ENCODE measurements at regions not wholly inside any gene's neighbourhood (a gene's known extent, or its start where the extent isn't known, plus 50 kb on each side); places are given as distances from the start of the nearest gene placed in this dataset.

DNA sequence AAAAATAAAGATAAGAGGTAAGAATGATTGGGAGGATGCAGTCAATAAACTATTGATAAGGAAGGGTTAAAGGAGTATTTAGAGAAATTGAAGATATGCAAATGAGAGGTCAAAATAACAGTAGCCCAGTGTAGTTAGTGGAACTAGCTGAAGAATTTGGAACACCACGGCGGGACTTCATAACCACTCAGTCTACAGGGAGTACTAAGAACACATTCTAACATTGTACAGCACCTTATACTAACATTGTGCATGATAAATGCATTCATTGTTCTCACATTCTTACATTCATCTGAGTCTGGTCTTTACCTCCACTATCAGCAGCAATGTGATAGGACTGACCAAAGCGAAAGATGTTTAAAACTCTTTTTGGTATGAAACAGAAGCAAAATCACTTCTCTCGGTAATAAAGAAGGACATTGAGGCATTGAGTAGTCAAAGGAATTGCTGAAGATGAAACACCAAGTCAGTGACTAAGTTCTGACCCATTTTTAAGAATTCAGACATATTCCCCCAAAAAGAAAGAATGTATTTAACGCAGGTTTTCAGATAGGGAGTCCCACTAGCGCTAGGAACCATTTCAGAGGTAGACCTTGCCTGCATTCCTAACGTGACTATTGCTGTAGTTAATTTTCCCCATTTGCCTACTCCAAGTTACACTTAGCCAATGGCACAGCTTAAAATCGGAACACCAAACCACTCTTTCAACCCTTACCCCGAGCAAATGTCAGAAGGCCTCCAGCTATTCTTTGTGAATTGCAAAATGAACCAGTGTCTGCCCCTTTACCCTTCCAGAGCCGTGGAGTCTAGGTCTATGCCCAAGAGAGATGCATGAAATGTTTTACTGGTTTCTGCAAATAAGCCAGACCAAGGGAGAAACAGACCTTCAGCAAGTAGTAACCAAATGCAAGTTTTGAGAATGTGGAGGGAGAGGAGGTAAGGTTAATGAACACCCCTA lies 108.8 kb upstream of the IRF2BP2 start:
- DNase-seq (ENCODE audit: low spot score) = no peak

DNA sequence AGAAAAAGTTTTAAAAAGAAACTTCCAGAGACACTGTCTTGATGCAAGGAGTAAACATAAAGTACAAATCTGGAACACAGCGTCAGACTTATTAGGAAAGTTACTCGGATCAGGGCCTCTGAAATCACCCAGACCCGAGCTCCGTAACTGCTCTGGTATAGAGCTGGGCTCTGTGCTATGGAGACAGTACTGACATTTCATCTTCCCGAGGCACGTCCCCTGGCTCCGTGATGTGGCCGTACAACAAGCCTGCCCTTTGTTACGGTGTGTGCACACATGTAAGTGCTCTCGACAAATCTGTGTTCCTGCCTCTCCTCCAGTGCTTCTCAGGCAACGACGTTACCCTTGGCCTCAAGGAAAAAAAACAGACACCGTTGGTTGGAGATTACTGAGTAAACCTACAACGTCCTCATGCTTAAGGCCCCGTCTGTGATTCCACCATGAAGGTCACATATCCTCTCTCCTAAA lies 107.0 kb upstream of the IRF2BP2 start:
- DNase-seq (ENCODE audit: low spot score) = no peak

DNA sequence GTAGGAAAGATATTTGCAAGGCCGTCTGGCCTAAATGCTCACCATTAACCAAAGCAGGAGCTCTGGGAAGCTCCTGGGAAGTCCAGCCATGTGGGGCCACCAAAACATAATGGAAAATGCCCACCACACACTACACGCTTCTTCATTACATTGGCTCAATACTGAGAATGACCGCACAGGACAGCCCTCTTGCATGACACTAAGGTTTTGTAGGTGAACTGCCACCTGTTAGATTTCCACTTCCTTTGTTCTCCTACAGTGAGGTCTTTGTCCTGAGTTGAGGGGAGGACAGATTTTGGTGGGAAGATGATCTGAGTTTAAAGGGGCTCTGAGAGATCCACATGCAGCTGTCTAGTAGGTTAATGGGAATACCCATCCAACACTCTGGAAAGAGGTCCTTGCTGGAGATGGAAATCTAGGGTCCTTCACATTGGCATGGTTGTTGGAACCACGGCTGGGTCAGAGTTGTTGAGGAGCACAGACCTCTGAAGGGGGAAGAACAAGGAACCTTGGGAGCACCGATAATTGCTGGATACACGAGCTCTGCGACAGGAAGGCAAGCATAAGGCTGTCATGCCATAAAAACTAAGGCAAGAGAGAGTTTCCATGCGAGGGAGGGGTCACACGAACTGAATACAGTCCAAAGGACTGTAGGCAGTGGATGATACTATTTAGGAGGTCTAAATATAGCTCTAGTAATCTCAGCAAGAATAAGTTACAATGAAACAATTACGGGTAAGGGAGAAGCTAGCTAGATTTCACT lies 105.5 kb upstream of the IRF2BP2 start:
- DNase-seq (ENCODE audit: low spot score) = no peak

DNA sequence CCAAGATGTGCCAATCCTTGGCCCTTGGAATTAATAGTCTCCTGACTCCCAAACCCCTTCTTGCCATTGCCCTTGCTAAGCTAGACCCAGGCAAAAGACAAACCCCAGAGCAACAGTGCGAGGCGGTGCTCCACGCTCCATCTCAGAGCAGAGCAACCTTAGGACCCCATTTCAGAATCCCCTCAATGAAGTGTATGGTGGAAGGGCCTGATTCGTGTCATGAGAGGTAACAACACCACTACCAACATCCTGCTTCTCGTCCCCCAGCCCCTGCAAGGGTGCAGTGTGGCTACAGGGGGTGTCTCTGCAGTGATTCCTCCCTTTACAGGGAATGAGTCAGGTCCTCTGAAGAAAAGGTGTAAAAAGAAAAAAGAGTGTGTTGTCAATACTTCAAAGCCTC lies 103.9 kb upstream of the IRF2BP2 start:
- DNase-seq (ENCODE audit: low spot score) = no peak

DNA sequence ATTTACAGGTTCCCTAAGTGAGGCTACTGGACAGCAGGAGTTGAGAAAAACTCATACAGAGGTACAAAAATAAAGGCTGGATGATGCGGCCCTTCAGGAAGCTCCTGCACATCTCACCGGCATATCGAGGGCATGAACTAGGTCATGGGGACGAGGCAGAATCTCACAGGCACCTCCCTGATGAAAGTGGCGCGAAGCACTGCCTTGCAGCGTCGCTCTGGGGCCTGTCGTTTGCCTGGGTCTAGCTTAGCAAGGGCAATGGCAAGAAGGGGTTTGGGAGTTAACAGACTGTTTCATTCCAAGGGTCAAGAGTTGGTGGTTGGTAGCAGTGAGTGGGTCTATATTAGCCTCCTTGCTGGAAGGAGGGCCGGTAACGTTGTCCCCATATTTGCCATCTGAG lies 103.5 kb upstream of the IRF2BP2 start:
- DNase-seq (ENCODE audit: low spot score) = no peak

DNA sequence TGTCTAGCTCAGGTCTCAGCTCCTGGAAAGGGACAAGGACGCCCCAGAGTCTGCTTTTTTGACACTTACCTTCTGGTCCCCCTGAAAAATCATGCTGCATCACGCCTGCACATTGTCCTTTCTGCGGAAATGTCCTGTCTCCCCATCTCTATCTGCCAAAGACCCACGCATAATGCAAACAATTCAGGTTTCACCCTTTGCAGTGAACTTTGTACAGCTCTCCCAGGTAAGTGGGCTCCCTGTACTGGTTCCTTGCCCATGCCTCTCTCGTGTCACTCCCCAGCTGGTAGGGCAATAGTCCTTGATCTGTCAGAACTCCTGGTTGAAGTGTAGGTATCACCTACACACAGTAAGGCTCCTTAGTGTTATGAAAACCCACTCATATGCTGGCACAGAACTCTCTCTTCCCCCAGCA lies 102.9 kb upstream of the IRF2BP2 start:
- no peak for DNase-seq (ENCODE audit: low spot score)

DNA sequence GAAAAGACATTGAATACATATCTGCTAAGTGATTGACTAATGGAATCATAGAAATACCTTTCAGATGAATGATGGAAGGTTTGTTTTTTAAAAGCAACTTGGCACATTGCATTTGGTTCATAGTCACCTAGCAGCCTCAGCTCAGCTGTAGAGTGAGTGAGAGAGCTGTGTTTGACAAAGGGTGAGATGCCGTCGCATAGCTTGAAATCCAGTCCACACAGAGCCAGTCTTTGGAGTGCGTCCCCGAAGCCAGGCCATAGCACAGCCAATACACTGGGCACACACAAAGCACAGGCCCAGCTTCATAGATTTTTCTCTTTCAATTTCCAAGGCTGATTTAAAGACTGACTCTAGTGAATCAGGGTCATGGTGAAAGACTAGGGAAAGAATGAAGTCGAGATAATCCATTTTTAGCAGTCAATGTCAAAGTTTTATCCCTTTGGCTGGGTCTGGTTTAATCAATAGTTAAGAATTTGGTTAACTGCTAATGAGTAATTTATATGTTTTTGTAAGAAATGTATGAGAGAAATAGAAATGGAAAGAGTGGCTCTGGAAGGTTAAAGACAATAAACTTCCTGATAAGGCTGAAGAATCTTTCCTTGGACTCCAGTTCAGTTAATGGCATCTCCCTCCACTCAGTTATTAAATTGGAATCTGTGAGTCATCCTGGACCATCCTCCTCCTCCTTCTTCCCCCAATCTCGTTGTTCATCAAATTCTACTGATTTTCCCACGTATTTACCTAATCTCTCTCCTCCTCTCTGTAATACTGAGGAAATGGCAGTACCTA lies 101.2 kb upstream of the IRF2BP2 start:
- DNase-seq (ENCODE audit: low spot score) = no peak

DNA sequence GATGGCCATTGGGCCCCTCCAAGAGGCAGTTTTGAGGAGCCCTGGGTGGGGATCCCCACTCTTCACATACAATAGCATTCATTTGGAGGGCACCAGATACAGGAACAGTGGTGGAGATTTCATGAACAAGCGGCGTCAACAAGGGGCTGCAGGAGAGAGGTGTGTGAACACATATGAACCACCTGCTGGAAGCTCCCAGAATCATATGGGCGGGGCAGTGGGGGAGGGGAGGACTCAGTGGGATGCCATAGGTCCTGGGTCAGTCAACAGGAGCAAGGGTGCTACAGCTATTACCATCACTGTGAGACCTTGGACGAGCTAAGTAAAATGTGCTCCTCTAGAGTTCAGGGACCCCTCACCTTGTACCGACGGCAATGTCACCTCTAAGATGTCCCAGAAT lies 100.4 kb upstream of the IRF2BP2 start:
- no peak for DNase-seq (ENCODE audit: low spot score)

DNA sequence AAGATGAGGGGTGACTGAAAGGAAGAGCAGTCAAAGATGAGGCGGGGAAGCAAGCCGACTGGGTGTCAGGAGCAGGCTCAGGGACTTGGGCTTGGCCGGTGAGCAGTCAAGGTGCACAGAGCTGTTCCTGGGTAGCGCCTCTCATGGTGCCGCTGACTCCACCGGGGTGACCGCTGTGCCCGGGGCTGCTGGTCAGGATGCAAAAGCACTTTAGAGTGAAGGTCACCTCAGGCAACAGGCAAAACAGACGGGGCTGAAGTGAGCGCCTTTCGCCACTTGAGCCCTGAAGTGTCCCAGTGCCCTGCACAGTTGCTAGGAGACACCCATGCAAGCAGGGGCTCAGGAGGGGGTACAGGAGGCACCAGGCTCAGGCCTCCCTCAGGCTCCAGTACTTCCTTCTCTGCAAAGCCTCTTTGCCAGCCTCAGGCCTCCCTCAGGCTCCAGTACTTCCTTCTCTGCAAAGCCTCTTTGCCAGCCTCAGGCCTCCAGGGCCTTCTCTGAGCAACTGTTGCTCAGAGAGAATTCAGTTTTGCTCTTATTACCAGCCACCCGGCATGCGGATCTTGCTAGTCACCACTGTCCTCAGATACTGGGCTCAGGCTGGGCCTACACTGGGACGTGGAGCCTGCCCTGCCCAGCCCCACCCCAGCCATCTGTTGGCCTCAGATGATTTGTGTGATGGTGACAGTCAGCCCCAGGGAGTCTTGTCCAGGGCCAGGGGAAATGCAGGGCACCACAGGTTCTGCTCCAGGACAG lies 99.7 kb upstream of the IRF2BP2 start:
- no peak for DNase-seq (ENCODE audit: low spot score)

DNA sequence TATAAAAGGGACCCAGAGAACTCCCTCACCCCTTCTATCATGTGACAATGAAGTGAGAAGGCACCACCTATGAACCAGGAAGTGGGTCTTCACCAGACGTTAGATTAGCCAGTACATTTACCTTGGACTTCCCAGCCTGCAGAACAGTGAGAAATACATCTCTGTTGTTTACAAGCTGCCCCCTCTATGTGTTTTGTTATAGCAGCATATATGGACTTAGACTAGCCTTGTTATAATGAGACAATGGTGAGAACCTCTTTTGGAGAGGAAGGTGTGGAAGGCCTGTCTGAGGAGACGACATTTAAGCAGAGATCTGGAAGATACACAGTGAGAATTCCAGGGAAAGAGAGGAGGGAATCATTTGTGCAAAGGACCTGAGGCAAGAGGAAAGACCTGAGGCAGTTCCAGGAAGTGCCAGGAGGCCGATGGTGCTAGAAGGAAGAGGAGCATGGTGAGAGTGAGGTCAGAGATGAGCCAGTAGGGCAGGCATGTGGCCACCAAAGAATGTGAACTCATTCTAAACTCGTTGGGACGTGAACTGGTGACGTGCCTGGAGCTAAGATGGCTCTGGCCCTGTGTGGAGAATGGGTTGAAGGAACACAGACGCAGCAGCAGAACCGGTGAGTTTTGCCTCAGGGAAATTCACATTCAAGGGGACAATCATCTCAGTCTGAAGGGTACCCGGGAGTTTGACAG lies 98.9 kb upstream of the IRF2BP2 start:
- DNase-seq (ENCODE audit: low spot score) = no peak

DNA sequence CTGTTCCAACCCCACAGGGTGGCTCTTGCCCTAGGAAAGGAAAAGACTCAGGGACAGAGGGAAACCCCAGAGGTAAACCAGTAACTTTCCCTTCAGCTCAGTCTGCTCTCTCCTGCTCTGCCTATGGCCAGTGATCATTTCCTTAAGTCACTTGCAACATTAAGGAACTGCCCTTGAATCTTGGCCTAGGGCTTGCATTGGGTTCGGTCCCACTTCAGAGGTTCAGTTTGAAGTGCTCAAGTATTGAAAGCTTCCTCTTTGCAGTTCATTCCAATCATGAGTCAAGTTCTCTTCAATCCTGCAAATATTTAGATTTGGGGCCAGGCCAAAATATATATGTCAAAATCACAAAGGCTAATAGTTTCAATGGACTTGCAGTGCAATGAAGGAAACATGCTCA lies 97.7 kb upstream of the IRF2BP2 start:
- no peak for DNase-seq (ENCODE audit: low spot score)

DNA sequence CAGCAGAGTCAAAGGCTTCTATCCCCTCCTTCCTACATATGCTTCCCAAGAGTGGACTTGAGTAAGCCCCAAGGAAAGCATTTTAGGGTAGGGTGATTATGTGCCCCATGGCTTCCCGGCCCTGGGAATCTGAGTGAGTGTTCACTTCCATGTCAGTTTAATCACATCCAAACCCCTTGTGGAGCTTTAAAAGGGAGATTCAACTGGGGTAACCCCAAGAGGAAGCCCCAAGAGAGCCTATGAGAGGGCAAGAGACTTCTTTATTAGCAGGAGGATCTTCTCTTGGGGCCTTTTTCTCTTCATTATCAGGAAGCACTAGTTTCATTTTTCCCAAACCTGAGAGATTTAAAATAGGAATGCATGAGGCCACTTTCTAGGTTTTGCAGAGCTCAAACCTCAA lies 97.0 kb upstream of the IRF2BP2 start:
- no peak for DNase-seq (ENCODE audit: low spot score)

DNA sequence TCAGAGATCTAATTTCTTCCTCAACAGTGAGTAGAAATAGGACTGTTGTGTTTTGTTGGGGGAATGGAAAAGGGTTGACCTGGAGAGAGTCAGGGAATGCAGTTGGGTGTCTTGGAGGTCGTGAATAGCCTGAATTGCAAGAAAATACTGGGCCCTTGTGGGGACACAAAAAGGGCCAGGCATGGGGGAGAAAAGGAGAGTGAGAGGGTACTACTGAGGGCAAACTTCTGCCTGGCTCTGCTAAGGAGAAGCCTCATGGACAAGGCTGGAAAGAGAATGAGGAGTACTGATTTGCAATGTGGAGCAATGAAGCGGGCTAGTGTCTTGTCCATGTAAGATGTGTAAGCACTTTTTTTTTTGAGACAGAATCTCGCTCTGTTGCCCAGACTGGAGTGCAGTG lies 96.2 kb upstream of the IRF2BP2 start:
- DNase-seq (ENCODE audit: low spot score) = no peak

DNA sequence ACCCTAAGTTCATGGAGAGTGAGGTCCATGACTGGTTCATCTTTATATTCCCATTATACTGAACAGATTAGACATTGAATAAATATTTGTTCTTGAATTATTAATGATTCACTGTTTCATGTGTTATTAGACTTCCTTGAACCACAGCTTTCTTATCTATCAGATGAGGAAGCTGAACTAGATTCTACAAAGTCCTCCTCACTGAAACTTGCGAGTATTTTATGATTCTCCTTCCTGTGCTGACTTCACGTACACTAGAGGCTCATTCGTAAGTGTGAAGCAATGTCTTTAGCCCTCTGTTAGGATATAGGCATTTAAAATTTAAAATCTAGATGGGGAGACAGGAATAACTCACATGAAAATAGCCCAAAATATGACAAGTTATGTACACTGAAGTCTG lies 95.6 kb upstream of the IRF2BP2 start:
- no peak for DNase-seq (ENCODE audit: low spot score)

DNA sequence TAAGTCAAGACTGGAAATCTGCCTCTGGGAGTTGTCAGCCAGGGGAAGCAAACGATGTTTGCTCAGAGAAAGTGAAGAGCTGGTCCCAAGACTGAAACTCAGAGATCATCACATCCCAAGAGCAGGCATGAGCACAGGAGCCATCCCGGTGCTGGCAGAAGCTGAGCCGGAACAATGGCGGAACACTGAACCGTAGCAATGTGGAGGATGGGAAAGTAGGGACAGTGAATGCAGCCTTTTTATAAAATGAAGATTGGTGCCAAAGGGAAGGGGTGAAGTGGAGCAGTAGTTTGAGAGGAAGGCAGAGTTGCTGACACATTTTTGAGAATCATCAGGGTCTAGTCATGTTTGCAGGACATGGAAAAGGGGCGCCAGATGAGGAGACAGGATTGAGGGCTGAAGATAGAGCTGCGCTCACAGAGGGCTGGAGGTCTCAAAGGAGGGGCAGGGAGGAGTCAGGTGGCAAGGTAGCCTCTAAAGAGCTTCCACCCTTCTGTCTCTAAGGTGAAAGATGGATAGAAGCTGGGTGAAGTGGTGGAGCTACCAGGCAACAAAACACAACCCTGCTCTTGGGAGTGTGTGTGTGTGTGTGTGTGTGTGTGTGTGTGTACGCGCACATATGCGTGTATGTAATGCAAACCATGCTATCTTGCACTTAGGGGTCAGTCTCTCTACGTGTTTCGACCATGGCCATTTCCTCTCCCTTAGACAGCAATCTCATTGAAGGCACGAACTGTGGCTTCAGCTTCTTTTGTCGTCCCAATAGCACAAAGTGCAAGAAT lies 94.3 kb upstream of the IRF2BP2 start:
- DNase-seq (ENCODE audit: low spot score) = no peak

DNA sequence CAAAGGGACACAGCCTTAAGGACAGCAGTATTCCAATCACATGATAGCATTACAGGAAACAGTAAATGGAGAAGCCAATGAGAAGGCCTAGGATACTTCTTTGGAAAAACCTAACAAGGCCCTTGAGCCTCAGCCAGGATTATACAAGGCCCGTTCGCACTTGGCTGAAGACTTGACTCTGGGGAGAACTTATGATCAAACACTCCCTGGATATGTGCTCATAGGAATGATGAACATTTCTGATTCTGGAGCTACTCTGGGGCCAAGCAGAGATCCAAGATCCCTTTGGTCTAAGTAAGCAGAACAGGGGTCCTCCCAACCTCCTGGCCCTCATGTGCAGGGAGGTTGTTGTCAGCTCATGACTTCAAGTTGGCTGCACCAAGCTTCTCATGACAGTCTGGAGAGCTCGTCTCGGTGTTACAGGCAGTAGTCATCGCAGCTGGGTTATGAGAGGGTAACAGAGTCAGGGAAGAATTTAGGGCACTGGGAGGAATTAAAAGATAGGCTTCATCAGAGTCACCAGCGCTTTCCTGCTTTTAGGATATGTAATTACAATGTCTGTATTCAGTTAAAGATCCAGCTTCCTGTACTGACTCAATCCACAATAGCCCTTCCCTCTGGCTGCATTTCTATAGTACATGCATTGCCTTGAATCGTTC lies 92.5 kb upstream of the IRF2BP2 start:
- no peak for DNase-seq (ENCODE audit: low spot score)

DNA sequence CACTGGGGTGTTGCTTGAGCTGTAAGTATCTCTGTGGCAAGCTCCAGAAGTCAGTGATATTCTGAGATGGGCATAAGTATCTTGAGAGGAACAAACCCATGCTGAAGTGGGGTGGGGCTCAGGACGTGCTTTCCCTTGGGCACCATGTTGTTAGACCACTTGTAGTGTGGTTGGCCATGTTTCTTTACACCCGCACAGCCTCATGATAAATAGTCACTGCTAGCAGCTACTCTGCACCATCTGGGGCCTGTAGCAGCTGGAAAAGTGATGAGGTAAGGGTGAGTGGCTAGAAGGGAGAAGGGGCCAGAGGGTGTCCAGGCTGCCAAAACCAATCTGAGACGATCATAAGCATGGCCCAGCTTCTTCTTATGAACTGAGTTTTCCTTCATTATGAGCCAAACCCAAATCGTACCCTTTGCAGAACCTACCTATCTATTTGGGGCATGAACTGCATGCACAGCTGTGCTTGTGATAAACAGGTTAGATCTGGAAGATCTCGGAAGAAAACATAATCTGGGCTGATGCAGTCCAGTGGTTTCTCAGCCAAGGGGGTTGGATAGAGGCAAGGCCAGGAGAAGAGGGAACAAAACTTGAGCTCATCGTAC lies 91.9 kb upstream of the IRF2BP2 start:
- no peak for DNase-seq (ENCODE audit: low spot score)

DNA sequence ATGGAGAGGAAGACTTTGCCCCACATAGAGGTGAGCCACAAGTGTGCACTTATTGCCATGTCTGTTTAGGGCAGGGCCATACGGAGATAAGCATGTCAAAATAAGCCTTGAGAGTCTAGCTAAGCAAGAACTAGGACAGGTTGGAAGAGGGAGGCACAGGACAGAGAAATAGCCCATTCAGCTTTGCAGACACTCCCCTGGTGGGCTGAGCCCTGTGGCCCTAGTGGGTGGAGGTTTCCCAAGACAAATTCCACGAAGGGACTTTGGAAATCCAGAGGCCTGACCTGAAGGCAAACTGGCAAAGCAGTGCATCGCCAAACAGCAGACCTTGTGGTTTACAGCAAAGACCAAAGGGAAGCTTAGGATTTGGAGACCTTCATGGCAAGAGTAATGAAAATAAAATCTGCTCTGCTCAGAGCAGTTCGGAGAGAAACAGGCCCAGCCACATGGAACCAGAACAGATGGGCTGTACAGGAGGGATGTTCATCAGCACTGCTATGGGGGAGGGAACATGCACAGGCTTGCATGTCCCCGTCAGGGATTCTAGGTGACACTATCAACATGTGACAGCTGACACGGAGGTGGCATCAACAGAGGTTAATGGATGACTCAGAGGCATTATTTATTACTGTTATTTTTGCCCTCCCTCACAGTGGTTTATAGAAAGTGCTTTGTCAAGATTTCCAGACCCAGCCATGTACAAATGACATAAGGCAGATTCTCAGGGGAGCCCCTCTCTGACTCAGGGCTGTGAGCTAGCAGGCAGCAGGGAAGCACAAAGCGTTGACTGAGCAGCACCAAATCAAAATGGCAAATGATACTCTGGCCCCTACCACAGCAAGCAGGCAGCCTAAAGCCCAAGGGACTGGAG lies 90.1 kb upstream of the IRF2BP2 start:
- no peak for DNase-seq (ENCODE audit: low spot score)

Data from pons (tissue), 1 donor.